AG04450 (cell line): ENCODE measurements at regions not wholly inside any gene's neighbourhood (a gene's known extent, or its start where the extent isn't known, plus 50 kb on each side); places are given as distances from the start of the nearest gene placed in this dataset.

ENCODE experiments used
- CTCF ChIA-PET: fragments of 300-600, 350-600 bp; formaldehyde crosslinking; extraction: SDS; loops from one replicate; lab custom pipeline; 2022; ENCODE audit warnings: antibody characterized with exemption, inconsistent platforms; lab: Charles Lee
- POLR2A ChIA-PET: fragments of 350-600 bp; formaldehyde crosslinking; extraction: SDS; loops from one replicate; lab custom pipeline; 2021; ENCODE audit warnings: antibody characterized with exemption, inconsistent platforms; lab: Yijun Ruan, JAX
- DNase-seq: peaks from one replicate; pipeline ENCODE4 v3.0.0-alpha.2; 2011; ENCODE audit warnings: low read depth, low spot score
- H3K27ac ChIP-seq: one replicate; pipeline ENCODE4 v1.5.1; 2012; ENCODE audit warnings: low read depth, low read length, control low read depth
- H3K27me3 ChIP-seq: one replicate; pipeline ENCODE4 v1.6.0; 2012; ENCODE audit warnings: low read length; ENCODE audit not compliant: control insufficient read depth, insufficient read depth
- H3K4me3 ChIP-seq: 2 replicates; pipeline ENCODE4 v1.5.1; 2011; ENCODE audit warnings: mild to moderate bottlenecking, low read depth, low read length, control low read depth
- H3K9me3 ChIP-seq: 2 replicates; pipeline ENCODE4 v1.5.1; 2012; ENCODE audit warnings: low read length; ENCODE audit not compliant: control insufficient read depth, insufficient read depth
- CTCF ChIP-seq: IDR thresholded peaks from 2 replicates; pipeline ENCODE4 v1.5.1; 2011; ENCODE audit warnings: low read depth, low read length, control low read depth, inconsistent platforms

- no peaks in the 10 kb centered on the region for H3K27me3 ChIP-seq
- H3K27ac ChIP-seq: no peak overlapping the region
- no peak overlapping the region for H3K4me3 ChIP-seq
- no peak for TF ChIP-seq CTCF
- ChIA-PET POLR2A (no interaction called here), CTCF (interaction anchor here (1.4 kb wide), 1 partner anchor 299 kb away, joined by 3 read pairs; no protein-coding TSS in a partner anchor)
- no peak for DNase-seq
- H3K9me3 ChIP-seq: no peaks in the 10 kb centered on the region
These were observed 302.2 kb downstream of the BCL11A start for GRCh38 chr2:60251247-60251646.

- ChIA-PET CTCF (no interaction called here), POLR2A (no interaction called here)
- Histone ChIP-seq H3K9me3 (no peaks in the 10 kb centered on the region), H3K27me3 (no peaks in the 10 kb centered on the region), H3K4me3 (no peak overlapping the region), H3K27ac (no peak overlapping the region)
- no peak for TF ChIP-seq CTCF
- no peak for DNase-seq
These were observed 303.6 kb downstream of the BCL11A start for GRCh38 chr2:60249879-60250278.

- TF ChIP-seq CTCF: no peak
- no peaks in the 10 kb centered on the region for H3K27me3 ChIP-seq
- no peak for DNase-seq
- ChIA-PET CTCF (no interaction called here), POLR2A (no interaction called here)
- H3K4me3 ChIP-seq: no peak overlapping the region
- H3K9me3 ChIP-seq: no peaks in the 10 kb centered on the region
- H3K27ac ChIP-seq: no peak overlapping the region
These were observed 306.0 kb downstream of the BCL11A start for GRCh38 chr2:60247471-60247870.

GRCh38 chr2:60246583-60246982, 306.9 kb downstream of the BCL11A start:
- no peak overlapping the region for H3K4me3 ChIP-seq
- H3K9me3 ChIP-seq: no peaks in the 10 kb centered on the region
- no peak overlapping the region for H3K27ac ChIP-seq
- H3K27me3 ChIP-seq: no peaks in the 10 kb centered on the region
- TF ChIP-seq CTCF: no peak
- DNase-seq: no peak
- ChIA-PET CTCF (no interaction called here), POLR2A (no interaction called here)

GRCh38 chr2:60234274-60234986, 319.0 kb downstream of the BCL11A start:
- TF ChIP-seq CTCF: no peak
- H3K27ac ChIP-seq: no peak overlapping the region
- DNase-seq: no peak
- no peak overlapping the region for H3K4me3 ChIP-seq
- ChIA-PET POLR2A (no interaction called here), CTCF (no interaction called here)
- H3K27me3 ChIP-seq: no peaks in the 10 kb centered on the region
- H3K9me3 ChIP-seq: no peaks in the 10 kb centered on the region; the same call in 1 of the 2 replicates
